ENCODE measurements at regions not wholly inside any gene's neighbourhood (a gene's known extent, or its start where the extent isn't known, plus 50 kb on each side); places are given as distances from the start of the nearest gene placed in this dataset.
"Not testable (repeated sequence)": the region's sequence is repeated elsewhere in the genome, so short reads cannot be mapped to it uniquely, and the experiment has no call there.

DNA sequence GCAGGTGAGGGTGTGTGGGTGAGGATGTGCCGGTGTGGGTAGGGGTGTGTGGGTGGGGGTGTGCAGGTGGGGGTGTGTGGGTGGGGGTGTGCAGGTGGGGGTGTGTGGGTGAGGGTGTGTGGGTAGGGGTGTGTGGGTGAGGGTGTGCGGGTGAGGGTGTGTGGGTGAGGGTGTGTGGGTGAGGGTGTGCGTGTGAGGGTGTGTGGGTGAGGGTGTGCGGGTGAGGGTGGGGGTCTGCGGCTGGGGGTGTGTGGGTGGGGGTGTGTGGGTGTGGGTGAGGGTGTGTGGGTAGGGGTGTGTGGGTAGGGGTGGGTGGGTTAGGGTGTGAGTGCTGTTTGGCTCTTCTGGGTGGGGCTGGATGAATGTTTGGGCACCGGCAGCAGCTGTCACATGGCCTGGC lies 241.4 kb upstream of the POTED start:
- Histone ChIP-seq H3K23ac (ENCODE audit: low read depth, low read length) (no peak overlapping the region), H4K20me1 (ENCODE audit: insufficient read depth, low read length) (no peaks in the 10 kb centered on the region), H3K9me1 (ENCODE audit: insufficient read depth, low read length) (no peaks in the 10 kb centered on the region), H3K27ac (ENCODE audit: insufficient read depth, low read length) (no peak overlapping the region), H2AK5ac (ENCODE audit: low read depth, low read length) (no peak overlapping the region), H3K56ac (ENCODE audit: extremely low read depth, insufficient read depth, low read length) (no peak overlapping the region), H2BK15ac (ENCODE audit: low read depth, low read length) (no peak overlapping the region), H4K8ac (ENCODE audit: low read depth in 2 of 2, low read length in 2 of 2) (no peak overlapping the region), H3K27me3 (ENCODE audit: control insufficient read depth, insufficient read depth, low read length) (no peaks in the 10 kb centered on the region), H3K4me2 (ENCODE audit: low read depth, low read length) (no peak overlapping the region), H3K4me1 (ENCODE audit: control insufficient read depth, insufficient read depth, low read length) (no peaks in the 10 kb centered on the region), H3K9ac (ENCODE audit: low read depth, low read length) (no peak overlapping the region), H2BK120ac (ENCODE audit: low read depth, low read length) (no peak overlapping the region), H2AFZ (replicated peaks; ENCODE audit: low read length, poor library complexity) (no peak overlapping the region), H4K5ac (ENCODE audit: low read depth, low read length) (no peak overlapping the region), H3K14ac (replicated peaks; ENCODE audit: low read depth, low read length) (no peak overlapping the region), H3K9me3 (ENCODE audit: control insufficient read depth, insufficient read depth, low read length) (no peaks in the 10 kb centered on the region; the same call in 1 of the 2 replicates), H3K79me1 (ENCODE audit: low read depth in 1 of 2, low read length in 2 of 2) (no peaks in the 10 kb centered on the region), H3K36me3 (ENCODE audit: control insufficient read depth, insufficient read depth, low read length) (no peaks in the 10 kb centered on the region), H2BK20ac (ENCODE audit: low read depth, low read length) (no peak overlapping the region), H3K4ac (ENCODE audit: low read depth, low read length) (no peak overlapping the region), H2AK9ac (replicated peaks; ENCODE audit: low read depth, low read length, poor library complexity) (no peak overlapping the region), H2BK5ac (ENCODE audit: low read depth, low read length, poor library complexity, severe bottlenecking) (no peak overlapping the region), H3K18ac (ENCODE audit: low read depth, low read length) (no peak overlapping the region), H3K4me3 (ENCODE audit: insufficient read depth, low read depth, low read length) (no peak overlapping the region), H4K91ac (ENCODE audit: insufficient read depth, low read depth, low read length) (no peak overlapping the region)
- dilution Hi-C loops (cut with HindIII; ENCODE audit: low sequenced_read_pairs, unreplicated experiment) (no loop called here), in situ Hi-C loops (cut with MboI; ENCODE audit: low sequenced_read_pairs) (no loop called here), intact Hi-C loops (cut with micrococcal nuclease) (no loop called here)
- ChIA-PET POLR2A (ENCODE audit: unreplicated experiment) (no interaction called here), CTCF (no interaction called here)
- 100% methylated on average over 1 of the region's 6 CpGs; no CpG with 5 or more reads in 1 of the 2 experiments for WGBS, 2 experiments (ENCODE audit: extremely low coverage in 2 of 2, insufficient read length in 1 of 2)
- TF ChIP-seq, protein P1, sequence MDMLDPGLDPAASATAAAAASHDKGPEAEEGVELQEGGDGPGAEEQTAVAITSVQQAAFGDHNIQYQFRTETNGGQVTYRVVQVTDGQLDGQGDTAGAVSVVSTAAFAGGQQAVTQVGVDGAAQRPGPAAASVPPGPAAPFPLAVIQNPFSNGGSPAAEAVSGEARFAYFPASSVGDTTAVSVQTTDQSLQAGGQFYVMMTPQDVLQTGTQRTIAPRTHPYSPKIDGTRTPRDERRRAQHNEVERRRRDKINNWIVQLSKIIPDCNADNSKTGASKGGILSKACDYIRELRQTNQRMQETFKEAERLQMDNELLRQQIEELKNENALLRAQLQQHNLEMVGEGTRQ (IDR thresholded peaks at IDR 0.05; ENCODE audit: low read depth, low read length), result no peak
- TF ChIP-seq CEBPB (IDR thresholded peaks at IDR 0.05; ENCODE audit: low read depth, low read length) (no peak), MXI1 (IDR thresholded peaks at IDR 0.05; ENCODE audit: borderline replicate concordance, low read depth, low read length) (no peak), CHD1 (IDR thresholded peaks at IDR 0.05; ENCODE audit: low read depth, low read length) (no peak), RAD21 (IDR thresholded peaks at IDR 0.05; ENCODE audit: low read length) (no peak), SMC3 (IDR thresholded peaks at IDR 0.05; ENCODE audit: low read depth, low read length) (no peak), RCOR1 (IDR thresholded peaks at IDR 0.05; ENCODE audit: insufficient replicate concordance, low read length) (no peak), FOS (IDR thresholded peaks at IDR 0.05; ENCODE audit: low read depth, low read length) (no peak)
- no TSS peak for BruUV-seq (replicated peaks)
- DNase-seq (no peak), ATAC-seq (ENCODE audit: low read depth) (no peak)

DNA sequence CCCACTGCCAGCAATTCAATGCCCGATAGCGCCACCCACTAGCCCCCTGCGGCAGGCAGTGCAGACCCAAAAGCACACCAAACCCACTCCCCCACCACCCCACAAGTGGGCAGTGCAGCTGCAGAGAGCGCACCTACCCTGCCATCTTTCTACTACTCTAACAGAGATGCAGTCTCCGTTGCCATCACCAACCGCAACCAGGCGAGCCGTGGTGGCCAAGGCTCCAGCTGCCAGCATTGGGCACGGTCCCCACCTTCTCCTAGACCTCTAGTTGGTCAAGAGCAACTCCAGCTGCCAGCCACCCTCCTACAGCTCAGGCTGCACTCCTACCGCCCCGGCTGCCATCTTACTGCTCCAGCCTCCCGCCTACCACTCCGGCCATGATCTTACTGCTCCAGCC lies 236.9 kb upstream of the POTED start:
- POLR2A ChIA-PET (ENCODE audit: unreplicated experiment); H3K36me3 ChIP-seq (ENCODE audit: control insufficient read depth, insufficient read depth, low read length); dilution Hi-C loops (cut with HindIII; ENCODE audit: low sequenced_read_pairs, unreplicated experiment); H3K27ac ChIP-seq (ENCODE audit: insufficient read depth, low read length); H4K5ac ChIP-seq (ENCODE audit: low read depth, low read length); in situ Hi-C loops (cut with MboI; ENCODE audit: low sequenced_read_pairs); ATAC-seq (ENCODE audit: low read depth); H4K8ac ChIP-seq (ENCODE audit: low read depth in 2 of 2, low read length in 2 of 2); H2BK20ac ChIP-seq (ENCODE audit: low read depth, low read length); CTCF ChIA-PET; BruUV-seq (replicated peaks); H3K4ac ChIP-seq (ENCODE audit: low read depth, low read length); H3K27me3 ChIP-seq (ENCODE audit: control insufficient read depth, insufficient read depth, low read length); H3K4me3 ChIP-seq (ENCODE audit: insufficient read depth, low read depth, low read length); H3K23ac ChIP-seq (ENCODE audit: low read depth, low read length); H3K9ac ChIP-seq (ENCODE audit: low read depth, low read length); H2AFZ ChIP-seq (replicated peaks; ENCODE audit: low read length, poor library complexity); H3K79me1 ChIP-seq (ENCODE audit: low read depth in 1 of 2, low read length in 2 of 2); H3K9me1 ChIP-seq (ENCODE audit: insufficient read depth, low read length); H2BK5ac ChIP-seq (ENCODE audit: low read depth, low read length, poor library complexity, severe bottlenecking); DNase-seq; H4K20me1 ChIP-seq (ENCODE audit: insufficient read depth, low read length); H4K91ac ChIP-seq (ENCODE audit: insufficient read depth, low read depth, low read length); H3K18ac ChIP-seq (ENCODE audit: low read depth, low read length); H2BK120ac ChIP-seq (ENCODE audit: low read depth, low read length); H3K56ac ChIP-seq (ENCODE audit: extremely low read depth, insufficient read depth, low read length); H3K14ac ChIP-seq (replicated peaks; ENCODE audit: low read depth, low read length); H3K4me1 ChIP-seq (ENCODE audit: control insufficient read depth, insufficient read depth, low read length); intact Hi-C loops (cut with micrococcal nuclease); H2BK15ac ChIP-seq (ENCODE audit: low read depth, low read length); H2AK5ac ChIP-seq (ENCODE audit: low read depth, low read length); H3K4me2 ChIP-seq (ENCODE audit: low read depth, low read length); H3K9me3 ChIP-seq (ENCODE audit: control insufficient read depth, insufficient read depth, low read length); H2AK9ac ChIP-seq (replicated peaks; ENCODE audit: low read depth, low read length, poor library complexity): not testable (repeated sequence)
- 90% methylated on average over 2 of the region's 13 CpGs; no CpG with 5 or more reads in 1 of the 2 experiments for WGBS, 2 experiments (ENCODE audit: extremely low coverage in 2 of 2, insufficient read length in 1 of 2)

Data from IMR-90 (cell line).